ENCODE measurements at regions not wholly inside any gene's neighbourhood (a gene's known extent, or its start where the extent isn't known, plus 50 kb on each side); places are given as distances from the start of the nearest gene placed in this dataset.

- H3K4me3 ChIP-seq (ENCODE audit: low read depth, low read length): no peak overlapping the region
- in situ Hi-C loops (cut with HindIII; ENCODE audit: low sequenced_read_pairs): no loop called here
- no peak for TF ChIP-seq CTCF (IDR thresholded peaks at IDR 0.05; ENCODE audit: low read depth, low read length)
- DNase-seq (ENCODE audit: low read depth, low spot score): no peak
Observed at GRCh38 chr4:71907782-71908181, 123.9 kb upstream of the GC start.

DNA sequence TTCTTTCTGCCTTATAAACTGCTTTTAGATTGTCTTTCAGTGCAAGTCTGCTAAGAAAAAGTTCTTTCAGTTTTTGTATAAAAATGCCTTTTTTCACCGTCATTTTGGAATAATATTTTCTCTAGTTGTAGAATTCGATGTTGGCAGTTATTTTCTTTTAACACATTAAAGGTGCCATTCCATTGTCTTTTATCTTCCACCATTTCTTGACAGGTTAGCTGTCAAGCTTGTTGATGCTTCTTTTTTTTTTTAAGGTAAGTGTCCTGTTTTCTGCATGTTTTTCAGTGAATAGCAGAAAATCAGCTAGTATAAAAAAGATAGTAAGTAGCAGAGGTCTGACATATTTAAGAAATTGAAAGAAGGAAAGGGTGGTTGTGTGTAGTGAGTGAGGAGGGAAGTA lies 118.5 kb upstream of the NPFFR2 start:
- no peak overlapping the region for H3K4me3 ChIP-seq (ENCODE audit: low read depth, low read length)
- no peak for TF ChIP-seq CTCF (IDR thresholded peaks at IDR 0.05; ENCODE audit: low read depth, low read length)
- no peak for DNase-seq (ENCODE audit: low read depth, low spot score)
- in situ Hi-C loops (cut with HindIII; ENCODE audit: low sequenced_read_pairs): no loop called here

- DNase-seq (ENCODE audit: low read depth, low spot score): no peak
- TF ChIP-seq CTCF (IDR thresholded peaks at IDR 0.05; ENCODE audit: low read depth, low read length): no peak
- in situ Hi-C loops (cut with HindIII; ENCODE audit: low sequenced_read_pairs): no loop called here
- no peak overlapping the region for H3K4me3 ChIP-seq (ENCODE audit: low read depth, low read length)
Observed at GRCh38 chr4:71923070-71923469, 108.7 kb upstream of the NPFFR2 start.

GRCh38 chr4:71930459-71930858 lies 101.3 kb upstream of the NPFFR2 start:
- no peak overlapping the region for H3K4me3 ChIP-seq (ENCODE audit: low read depth, low read length)
- DNase-seq (ENCODE audit: low read depth, low spot score): no peak
- TF ChIP-seq CTCF (IDR thresholded peaks at IDR 0.05; ENCODE audit: low read depth, low read length): no peak
- in situ Hi-C loops (cut with HindIII; ENCODE audit: low sequenced_read_pairs): no loop called here

- in situ Hi-C loops (cut with HindIII; ENCODE audit: low sequenced_read_pairs): no loop called here
- TF ChIP-seq CTCF (IDR thresholded peaks at IDR 0.05; ENCODE audit: low read depth, low read length): no peak
- no peak overlapping the region for H3K4me3 ChIP-seq (ENCODE audit: low read depth, low read length)
- DNase-seq (ENCODE audit: low read depth, low spot score): peak; percentile 22
Observed at GRCh38 chr4:71932941-71933340, 98.9 kb upstream of the NPFFR2 start.

- no peak for TF ChIP-seq CTCF (IDR thresholded peaks at IDR 0.05; ENCODE audit: low read depth, low read length)
Observed at GRCh38 chr4:71938776-71939175, 93.0 kb upstream of the NPFFR2 start.

DNA sequence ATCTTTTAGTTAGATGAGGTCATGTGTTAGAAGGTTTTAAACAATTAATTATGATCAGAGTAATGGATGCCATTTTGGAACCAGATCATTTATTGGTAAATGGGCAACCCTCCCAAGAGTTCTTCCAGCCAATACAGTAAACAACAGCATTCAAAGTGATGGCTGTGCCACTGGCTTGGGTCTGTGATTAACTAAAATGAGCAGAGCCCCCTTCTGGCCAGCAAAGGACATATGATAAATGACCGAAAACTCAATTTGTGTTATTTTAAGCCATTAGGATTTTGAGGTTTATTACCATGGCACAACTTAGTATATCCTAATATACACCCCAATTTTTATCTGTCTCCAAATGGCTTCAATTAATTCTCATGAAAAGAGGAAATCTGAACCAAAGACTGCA lies 90.8 kb upstream of the NPFFR2 start:
- in situ Hi-C loops (cut with HindIII; ENCODE audit: low sequenced_read_pairs): no loop called here
- DNase-seq (ENCODE audit: low read depth, low spot score): no peak
- peak; percentile 29 for TF ChIP-seq CTCF (IDR thresholded peaks at IDR 0.05; ENCODE audit: low read depth, low read length)
- no peak overlapping the region for H3K4me3 ChIP-seq (ENCODE audit: low read depth, low read length)

More at GRCh38 chr4:71938776-71939175, 93.0 kb upstream of the NPFFR2 start:
- H3K4me3 ChIP-seq (ENCODE audit: low read depth, low read length): no peak overlapping the region
- in situ Hi-C loops (cut with HindIII; ENCODE audit: low sequenced_read_pairs): no loop called here
- DNase-seq (ENCODE audit: low read depth, low spot score): peak; percentile 70
